Liver (tissue), 2 donors: ENCODE measurements at regions not wholly inside any gene's neighbourhood (a gene's known extent, or its start where the extent isn't known, plus 50 kb on each side); places are given as distances from the start of the nearest gene placed in this dataset.

ENCODE experiments used
- EGR1 ChIP-seq, 2 donors: IDR thresholded peaks; 2 replicates each; pipeline ENCODE4 v1.6.1; 2016 to 2018; ENCODE audit warnings: antibody characterized with exemption in 2 of 2, low read depth in 2 of 2
- GABPA ChIP-seq, 2 donors: IDR thresholded peaks in 1 of 2; conservative IDR thresholded peaks in 1 of 2; 2 replicates each; pipeline ENCODE4 v1.6.1; 2016; ENCODE audit warnings: antibody characterized with exemption in 2 of 2, mild to moderate bottlenecking in 1 of 2, moderate library complexity in 1 of 2
- TF ChIP-seq, protein P1 (sequence below): IDR thresholded peaks from 2 replicates; pipeline ENCODE4 v1.6.1; 2016; ENCODE audit warnings: antibody characterized with exemption
- donor health status: healthy.

- TF ChIP-seq, protein P1, sequence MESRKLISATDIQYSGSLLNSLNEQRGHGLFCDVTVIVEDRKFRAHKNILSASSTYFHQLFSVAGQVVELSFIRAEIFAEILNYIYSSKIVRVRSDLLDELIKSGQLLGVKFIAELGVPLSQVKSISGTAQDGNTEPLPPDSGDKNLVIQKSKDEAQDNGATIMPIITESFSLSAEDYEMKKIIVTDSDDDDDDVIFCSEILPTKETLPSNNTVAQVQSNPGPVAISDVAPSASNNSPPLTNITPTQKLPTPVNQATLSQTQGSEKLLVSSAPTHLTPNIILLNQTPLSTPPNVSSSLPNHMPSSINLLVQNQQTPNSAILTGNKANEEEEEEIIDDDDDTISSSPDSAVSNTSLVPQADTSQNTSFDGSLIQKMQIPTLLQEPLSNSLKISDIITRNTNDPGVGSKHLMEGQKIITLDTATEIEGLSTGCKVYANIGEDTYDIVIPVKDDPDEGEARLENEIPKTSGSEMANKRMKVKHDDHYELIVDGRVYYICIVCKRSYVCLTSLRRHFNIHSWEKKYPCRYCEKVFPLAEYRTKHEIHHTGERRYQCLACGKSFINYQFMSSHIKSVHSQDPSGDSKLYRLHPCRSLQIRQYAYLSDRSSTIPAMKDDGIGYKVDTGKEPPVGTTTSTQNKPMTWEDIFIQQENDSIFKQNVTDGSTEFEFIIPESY = no peak
- TF ChIP-seq EGR1 (IDR thresholded peaks at IDR 0.05; ENCODE audit: low read depth in 2 of 2) (no peak), GABPA (IDR thresholded peaks at IDR 0.05 in 1 of 2, conservative IDR thresholded peaks at IDR 0.05 in 1 of 2) (no peak)
Measured at GRCh38 chr16:54336631-54337204, 50.1 kb upstream of the IRX3 start (continued).
